MG63 (cell line): ENCODE measurements at regions not wholly inside any gene's neighbourhood (a gene's known extent, or its start where the extent isn't known, plus 50 kb on each side); places are given as distances from the start of the nearest gene placed in this dataset.

Experiments
- DNase-seq: peaks from one replicate; pipeline ENCODE4 v3.0.0-alpha.2; 2020
- H3K27me3 ChIP-seq: fragments of 250-450 bp; sonication (Bioruptor Pico); 2 replicates; pipeline ENCODE4 v1.5.1; 2020; ENCODE audit warnings: mild to moderate bottlenecking, moderate library complexity
- H3K36me3 ChIP-seq: fragments of 250-450 bp; sonication (Bioruptor Pico); 2 replicates; pipeline ENCODE4 v1.5.1; 2020; ENCODE audit warnings: mild to moderate bottlenecking, moderate library complexity
- H3K4me3 ChIP-seq: fragments of 250-450 bp; sonication (Bioruptor Pico); 2 replicates; pipeline ENCODE4 v1.5.1; 2020; ENCODE audit warnings: mild to moderate bottlenecking, moderate library complexity
- H3K9me3 ChIP-seq: fragments of 250-450 bp; sonication (Bioruptor Pico); 2 replicates; pipeline ENCODE4 v1.5.1; 2020; ENCODE audit warnings: mild to moderate bottlenecking, moderate library complexity

DNA sequence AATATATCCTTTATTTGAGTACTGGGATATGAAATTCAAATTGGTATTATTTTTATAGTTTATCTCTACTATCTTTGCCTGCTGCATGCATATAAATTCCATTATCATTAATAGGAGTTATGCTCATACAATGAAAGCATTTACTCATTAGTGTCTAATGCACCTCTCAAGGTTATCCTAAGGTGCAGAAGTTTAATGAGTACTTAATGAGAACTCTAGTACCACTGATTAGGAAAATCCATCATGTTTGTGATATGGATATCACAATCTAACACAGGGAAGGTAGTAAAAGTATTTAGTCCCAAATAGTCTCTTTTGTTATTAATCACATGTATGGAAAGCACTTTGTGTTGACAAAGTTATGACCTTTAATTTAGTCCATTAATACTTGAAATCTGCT, 77.2 kb upstream of the SLC10A2 start:
- no peak for DNase-seq
- Histone ChIP-seq H3K36me3 (no peaks in the 10 kb centered on the region), H3K9me3 (no peaks in the 10 kb centered on the region), H3K4me3 (no peak overlapping the region), H3K27me3 (no peaks in the 10 kb centered on the region)

DNA sequence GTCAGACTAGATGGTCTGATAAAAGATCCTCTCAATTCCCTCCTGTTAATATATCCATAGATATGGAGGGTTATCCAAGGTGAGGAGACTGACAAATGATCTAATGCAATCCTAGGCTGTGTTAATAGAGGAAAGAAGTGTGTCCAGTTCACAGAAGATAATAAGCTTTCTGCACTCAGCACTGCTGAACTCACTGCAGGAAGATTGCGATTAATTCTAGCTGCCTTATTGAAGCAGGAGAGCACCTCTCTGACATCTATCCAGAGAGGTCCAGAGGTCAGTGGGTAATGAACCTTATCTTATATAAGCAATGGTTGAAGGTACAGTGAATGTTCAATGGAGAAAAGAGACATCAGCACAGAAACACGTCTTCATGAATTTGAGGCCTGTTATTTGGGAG, 75.9 kb upstream of the SLC10A2 start:
- Histone ChIP-seq H3K9me3 (no peaks in the 10 kb centered on the region), H3K36me3 (no peaks in the 10 kb centered on the region), H3K27me3 (no peaks in the 10 kb centered on the region), H3K4me3 (no peak overlapping the region)
- no peak for DNase-seq

DNA sequence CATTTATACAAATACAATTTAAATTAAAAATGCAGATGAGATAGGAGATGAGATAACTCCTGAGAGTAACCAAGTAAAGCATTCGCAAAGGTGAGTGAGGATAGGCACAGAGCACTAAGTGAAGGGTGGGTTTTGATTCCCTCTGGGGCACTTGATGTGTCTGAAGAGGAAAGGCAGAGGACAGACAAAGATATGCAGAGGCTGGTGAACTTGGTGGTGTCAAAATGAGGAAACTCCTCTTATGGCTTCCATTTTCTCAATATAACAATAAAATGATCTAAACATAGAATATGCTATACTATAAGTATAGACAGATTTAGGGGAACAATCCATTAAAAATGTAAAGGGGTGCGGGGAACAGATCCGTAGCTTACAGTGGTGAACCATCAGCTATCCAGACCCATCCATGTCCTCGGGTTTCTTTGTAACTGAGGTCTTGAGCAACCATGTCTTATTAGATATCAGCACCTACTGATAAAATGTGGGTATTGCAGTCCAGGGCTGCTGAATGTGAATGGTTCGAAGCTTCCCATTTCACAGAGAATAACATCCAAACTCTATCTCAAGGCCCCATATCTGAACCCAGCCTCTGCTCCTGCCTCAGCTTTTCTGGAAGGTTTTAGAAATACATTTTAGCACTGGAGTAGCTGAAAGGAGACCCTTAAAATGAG, 73.9 kb upstream of the SLC10A2 start:
- no peaks in the 10 kb centered on the region for H3K36me3 ChIP-seq
- no peaks in the 10 kb centered on the region for H3K9me3 ChIP-seq
- no peak for DNase-seq
- no peak overlapping the region for H3K4me3 ChIP-seq
- H3K27me3 ChIP-seq = no peaks in the 10 kb centered on the region

DNA sequence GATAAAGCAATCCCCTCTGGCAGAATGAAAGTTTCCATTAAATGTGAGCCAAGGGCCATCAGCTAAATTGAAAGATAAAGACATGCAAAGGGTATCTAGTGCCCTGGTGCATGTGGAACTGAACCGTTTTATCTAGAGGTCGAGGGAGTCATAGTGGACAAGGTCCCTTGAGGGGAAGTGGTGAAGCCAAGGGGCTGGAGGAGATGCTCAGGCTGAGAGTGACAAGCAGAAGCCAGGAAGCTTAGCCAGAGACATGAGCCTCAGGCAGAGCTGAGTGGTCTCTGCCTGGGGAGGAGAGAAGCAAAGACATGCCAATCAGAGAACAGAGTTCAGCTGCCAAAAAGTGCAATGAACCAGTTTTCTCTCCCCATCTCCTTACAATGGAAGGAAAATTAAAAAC, 68.1 kb upstream of the SLC10A2 start:
- no peak overlapping the region for H3K4me3 ChIP-seq
- H3K9me3 ChIP-seq = no peaks in the 10 kb centered on the region
- no peaks in the 10 kb centered on the region for H3K27me3 ChIP-seq
- H3K36me3 ChIP-seq = no peaks in the 10 kb centered on the region
- DNase-seq = no peak

DNA sequence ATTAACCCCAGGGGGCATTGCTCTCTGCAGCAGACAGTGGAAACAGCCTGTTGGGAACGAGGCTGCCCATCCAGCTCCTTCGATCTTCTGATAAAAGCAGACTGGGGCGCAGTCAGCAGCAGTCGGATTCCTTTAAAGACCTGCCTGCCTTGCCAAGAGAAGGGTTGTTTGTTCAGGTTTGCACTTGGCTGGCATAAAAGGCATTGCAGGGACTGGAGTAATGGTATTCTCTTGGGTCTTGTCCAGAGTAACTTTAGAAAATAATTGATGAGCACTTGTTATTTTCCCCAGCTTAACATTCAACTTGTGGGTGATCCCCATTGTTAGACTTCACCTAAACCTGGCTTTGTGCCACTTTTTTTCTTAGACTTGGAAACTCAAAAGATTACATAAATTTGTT, 67.3 kb upstream of the SLC10A2 start:
- no peaks in the 10 kb centered on the region for H3K36me3 ChIP-seq
- H3K9me3 ChIP-seq = no peaks in the 10 kb centered on the region
- H3K27me3 ChIP-seq = no peaks in the 10 kb centered on the region
- no peak overlapping the region for H3K4me3 ChIP-seq
- DNase-seq = no peak

DNA sequence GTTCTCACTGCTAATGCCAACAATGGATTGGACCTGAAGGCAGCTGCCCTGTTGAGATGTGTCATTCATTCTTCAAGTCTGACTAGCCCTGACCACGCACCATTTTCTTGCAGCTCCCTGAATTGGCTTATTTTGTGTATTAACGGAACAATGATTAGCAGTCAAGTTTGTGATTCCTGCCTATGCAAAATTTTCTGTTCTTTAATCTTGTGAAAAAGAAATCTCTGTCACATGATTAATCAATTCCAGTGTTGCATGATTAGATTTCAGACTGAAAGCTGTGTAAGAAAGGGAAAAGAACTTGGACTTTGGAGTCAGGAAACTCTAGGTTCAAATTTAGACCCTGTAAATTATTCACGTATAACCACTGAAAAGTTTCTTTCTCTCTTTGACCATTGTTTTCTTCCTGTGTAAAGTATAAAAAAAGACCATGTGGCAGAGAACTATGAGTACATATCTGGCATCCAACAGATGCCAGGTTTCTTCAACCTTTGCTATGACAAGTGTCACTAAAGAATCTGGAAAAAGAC, 64.5 kb upstream of the SLC10A2 start:
- Histone ChIP-seq H3K27me3 (no peaks in the 10 kb centered on the region), H3K9me3 (no peaks in the 10 kb centered on the region), H3K4me3 (no peak overlapping the region), H3K36me3 (no peaks in the 10 kb centered on the region)
- peak; percentile 13 for DNase-seq

DNA sequence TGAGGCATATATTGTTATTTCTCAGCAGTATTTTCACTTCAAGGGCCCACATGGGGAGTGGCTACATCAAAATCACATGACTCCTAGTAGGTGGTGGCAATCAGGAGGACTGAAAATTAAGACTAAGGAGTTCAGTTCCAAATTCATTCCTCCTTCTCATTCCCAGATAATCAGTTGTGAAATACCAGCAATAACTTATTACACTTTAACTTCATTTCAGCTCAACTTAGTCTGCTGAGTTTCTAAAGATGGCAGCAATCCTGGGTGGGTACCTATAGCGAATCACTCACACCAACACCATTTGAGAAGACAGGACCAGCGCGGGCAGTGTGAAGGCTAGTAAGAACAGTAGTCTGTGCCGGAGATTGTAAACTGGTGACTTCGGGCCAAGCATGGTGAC, 63.9 kb upstream of the SLC10A2 start:
- Histone ChIP-seq H3K27me3 (no peaks in the 10 kb centered on the region), H3K36me3 (no peaks in the 10 kb centered on the region), H3K9me3 (no peaks in the 10 kb centered on the region), H3K4me3 (no peak overlapping the region)
- DNase-seq = no peak
